HCT116 (cell line): ENCODE measurements at regions not wholly inside any gene's neighbourhood (a gene's known extent, or its start where the extent isn't known, plus 50 kb on each side); places are given as distances from the start of the nearest gene placed in this dataset.

Experiments used
- CBX3 ChIP-seq: IDR thresholded peaks from 2 replicates; pipeline ENCODE4 v1.6.1; 2012; ENCODE audit warnings: low read depth
- CEBPB ChIP-seq: IDR thresholded peaks from 2 replicates; pipeline ENCODE4 v1.6.1; 2012; ENCODE audit warnings: low read depth
- CTCF ChIP-seq, 3 experiments: fragments of 200-600 bp in 1 of 3; sonication (generic) in 1 of 3; IDR thresholded peaks in 2 of 3; conservative IDR thresholded peaks in 1 of 3; 2 replicates each; pipeline ENCODE4 v1.5.1; 2012 to 2017; ENCODE audit warnings: low read depth in 2 of 3, low read length in 2 of 3, antibody characterized with exemption in 1 of 3, borderline replicate concordance in 1 of 3, control low read depth in 1 of 3, mild to moderate bottlenecking in 1 of 3, mixed read lengths in 1 of 3, mixed run types in 1 of 3, moderate library complexity in 1 of 3; ENCODE audit not compliant: insufficient read depth in 1 of 3
- EGR1 ChIP-seq: IDR thresholded peaks from 2 replicates; pipeline ENCODE4 v1.6.1; 2012; ENCODE audit warnings: low read depth
- EZH2 ChIP-seq: fragments of 200-600 bp; sonication (generic); IDR thresholded peaks from 2 replicates; pipeline ENCODE4 v1.6.1; 2017; ENCODE audit warnings: antibody characterized with exemption, mixed run types
- FOSL1 ChIP-seq: IDR thresholded peaks from 2 replicates; pipeline ENCODE4 v1.6.1; 2012; ENCODE audit warnings: low read depth
- JUND ChIP-seq: IDR thresholded peaks from 2 replicates; pipeline ENCODE4 v1.6.1; 2012
- POLR2A ChIP-seq: IDR thresholded peaks from 2 replicates; pipeline ENCODE4 v1.7.0; 2011; ENCODE audit warnings: borderline replicate concordance; ENCODE audit not compliant: insufficient read depth, insufficient read length; ENCODE audit errors: extremely low read depth
- POLR2AphosphoS5 ChIP-seq: IDR thresholded peaks from 2 replicates; pipeline ENCODE4 v1.6.1; 2011; ENCODE audit warnings: mild to moderate bottlenecking, low read depth, low read length, moderate library complexity
- RAD21 ChIP-seq: IDR thresholded peaks from 2 replicates; pipeline ENCODE4 v1.6.1; 2012; ENCODE audit warnings: low read depth, mild to moderate bottlenecking
- SIN3A ChIP-seq: IDR thresholded peaks from 2 replicates; pipeline ENCODE4 v1.6.1; 2012; ENCODE audit warnings: low read depth
- TCF7L2 ChIP-seq: IDR thresholded peaks from 2 replicates; pipeline ENCODE4 v1.7.0; 2011; ENCODE audit warnings: borderline replicate concordance, inconsistent platforms; ENCODE audit not compliant: insufficient read depth, insufficient read length; ENCODE audit errors: extremely low read depth
- YY1 ChIP-seq: IDR thresholded peaks from 2 replicates; pipeline ENCODE4 v1.6.1; 2011; ENCODE audit warnings: low read length, low read depth, moderate library complexity, mild to moderate bottlenecking; ENCODE audit not compliant: insufficient replicate concordance; ENCODE audit errors: extremely low read depth
- ZNF274 ChIP-seq: fragments of 200-500 bp; sonication (Bioruptor generic); IDR thresholded peaks from 2 replicates; pipeline ENCODE4 v1.6.1; 2014; ENCODE audit warnings: mild to moderate bottlenecking, low read depth, low read length, inconsistent platforms

GRCh38 chr20:63062188-63063140 lies 55.7 kb upstream of the BHLHE23 start:
- no peak for TF ChIP-seq POLR2AphosphoS5
- TF ChIP-seq CTCF (IDR thresholded peaks at IDR 0.05 in 2 of 3, conservative IDR thresholded peaks at IDR 0.05 in 1 of 3; ENCODE audit: borderline replicate concordance in 1 of 3, insufficient read depth in 1 of 3, low read depth in 2 of 3, low read length in 2 of 3), result no peak
- no peak for TF ChIP-seq JUND
- TF ChIP-seq EZH2, result no peak
- TF ChIP-seq CEBPB, result no peak
- no peak for TF ChIP-seq TCF7L2
- no peak for TF ChIP-seq SIN3A
- TF ChIP-seq RAD21, result no peak
- no peak for TF ChIP-seq POLR2A
- TF ChIP-seq YY1, result no peak
- TF ChIP-seq CBX3, result no peak
- no peak for TF ChIP-seq ZNF274
- TF ChIP-seq EGR1, result no peak
- TF ChIP-seq FOSL1, result no peak
